Loucy (cell line): ENCODE measurements at regions not wholly inside any gene's neighbourhood (a gene's known extent, or its start where the extent isn't known, plus 50 kb on each side); places are given as distances from the start of the nearest gene placed in this dataset.
"Not testable (repeated sequence)": the region's sequence is repeated elsewhere in the genome, so short reads cannot be mapped to it uniquely, and the experiment has no call there.

ENCODE experiments used
- H2AFZ ChIP-seq: fragments of 200-600 bp; sonication (generic); 2 replicates; pipeline ENCODE4 v1.6.0; 2016; ENCODE audit warnings: antibody characterized with exemption, mild to moderate bottlenecking, low read length, moderate library complexity
- H3F3A ChIP-seq: fragments of 200-600 bp; 2 replicates; pipeline ENCODE4 v1.6.0; 2016; ENCODE audit warnings: antibody characterized with exemption, low read depth, mild to moderate bottlenecking
- H3K27me3 ChIP-seq: fragments of 200-600 bp; sonication (generic); 2 replicates; pipeline ENCODE4 v1.6.1; 2014; ENCODE audit warnings: low read length, mild to moderate bottlenecking; ENCODE audit not compliant: insufficient read depth, poor library complexity, severe bottlenecking
- H3K36me3 ChIP-seq: fragments of 200-600 bp; sonication (generic); 2 replicates; pipeline ENCODE4 v1.6.1; 2016; ENCODE audit warnings: low read length; ENCODE audit not compliant: insufficient read depth
- H3K4me1 ChIP-seq: fragments of 200-600 bp; sonication (generic); 2 replicates; pipeline ENCODE4 v1.5.1; 2014; ENCODE audit warnings: low read length, mild to moderate bottlenecking; ENCODE audit not compliant: insufficient read depth, poor library complexity, severe bottlenecking
- H3K4me2 ChIP-seq: fragments of 200-600 bp; sonication (generic); 2 replicates; pipeline ENCODE4 v1.6.0; 2014; ENCODE audit warnings: antibody characterized with exemption, low read length, low read depth, mild to moderate bottlenecking; ENCODE audit not compliant: poor library complexity, severe bottlenecking
- H3K4me3 ChIP-seq: fragments of 200-600 bp; sonication (generic); 2 replicates; pipeline ENCODE4 v1.5.1; 2014; ENCODE audit warnings: low read length, mild to moderate bottlenecking, mixed read lengths; ENCODE audit not compliant: poor library complexity, severe bottlenecking
- H3K79me2 ChIP-seq: fragments of 200-600 bp; sonication (generic); 2 replicates; pipeline ENCODE4 v1.6.1; 2014; ENCODE audit warnings: low read length; ENCODE audit not compliant: insufficient read depth
- H3K9ac ChIP-seq: fragments of 200-600 bp; sonication (generic); 2 replicates; pipeline ENCODE4 v1.6.0; 2014; ENCODE audit warnings: mild to moderate bottlenecking, low read depth, low read length, moderate library complexity; ENCODE audit not compliant: poor library complexity, severe bottlenecking
- H3K9me2 ChIP-seq: fragments of 200-600 bp; sonication (generic); replicated peaks from 2 replicates; pipeline ENCODE4 v1.6.1; 2016; ENCODE audit warnings: low read depth, low read length, mixed read lengths
- H3K9me3 ChIP-seq: fragments of 200-600 bp; sonication (generic); 2 replicates; pipeline ENCODE4 v1.6.1; 2014; ENCODE audit warnings: mild to moderate bottlenecking, antibody characterized with exemption, low read length, low read depth; ENCODE audit not compliant: insufficient read depth
- H4K20me1 ChIP-seq: fragments of 200-600 bp; sonication (generic); 2 replicates; pipeline ENCODE4 v1.6.0; 2014; ENCODE audit warnings: antibody characterized with exemption, low read length, mild to moderate bottlenecking; ENCODE audit not compliant: insufficient read depth, poor library complexity, severe bottlenecking
- CTCF ChIP-seq: fragments of 200-600 bp; sonication (generic); conservative IDR thresholded peaks from 2 replicates; pipeline ENCODE4 v1.5.1; 2014; ENCODE audit warnings: mild to moderate bottlenecking, antibody characterized with exemption, low read length
- EZH2phosphoT487 ChIP-seq: fragments of 200-600 bp; IDR thresholded peaks from 2 replicates; pipeline ENCODE4 v1.6.1; 2018; ENCODE audit warnings: antibody characterized with exemption, mild to moderate bottlenecking, moderate library complexity, borderline replicate concordance

- Histone ChIP-seq H3K4me3 (no peak overlapping the region), H3K4me1 (no peaks in the 10 kb centered on the region), H3K4me2 (no peak overlapping the region), H3K9ac (no peak overlapping the region), H3K36me3 (no peaks in the 10 kb centered on the region), H3K79me2 (no peaks in the 10 kb centered on the region), H3K9me3 (no peaks in the 10 kb centered on the region), H3K27me3 (no peaks in the 10 kb centered on the region), H2AFZ (no peak overlapping the region), H3K9me2 (no peaks in the 10 kb centered on the region), H4K20me1 (no peaks in the 10 kb centered on the region), H3F3A (no peaks in the 10 kb centered on the region)
- TF ChIP-seq CTCF = no peak
- no peak for TF ChIP-seq EZH2phosphoT487
Observed at GRCh38 chr3:110984456-110985250, 87.0 kb upstream of the NECTIN3 start.

- Histone ChIP-seq H3K9me2 (no peaks in the 10 kb centered on the region), H4K20me1 (no peaks in the 10 kb centered on the region), H3K9me3 (no peaks in the 10 kb centered on the region), H3K79me2 (no peaks in the 10 kb centered on the region), H3K4me3 (no peak overlapping the region), H3F3A (no peaks in the 10 kb centered on the region), H3K36me3 (no peaks in the 10 kb centered on the region), H3K4me1 (no peaks in the 10 kb centered on the region), H3K27me3 (no peaks in the 10 kb centered on the region), H3K9ac (no peak overlapping the region), H3K4me2 (no peak overlapping the region), H2AFZ (no peak overlapping the region)
- no peak for TF ChIP-seq CTCF
- TF ChIP-seq EZH2phosphoT487 = no peak
Observed at GRCh38 chr3:110989446-110989845, 82.2 kb upstream of the NECTIN3 start.

GRCh38 chr3:110995461-110996231 is 76.0 kb upstream of the NECTIN3 start:
- no peaks in the 10 kb centered on the region for H3K9me2 ChIP-seq
- H3K4me1 ChIP-seq = peaks cover 11% of the 10 kb centered on the region
- H3K36me3 ChIP-seq = no peaks in the 10 kb centered on the region
- no peaks in the 10 kb centered on the region for H3K79me2 ChIP-seq
- TF ChIP-seq EZH2phosphoT487 (no peak), CTCF (no peak)
- H3K4me3 ChIP-seq = no peak overlapping the region
- H2AFZ ChIP-seq = no peak overlapping the region
- no peak overlapping the region for H3K9ac ChIP-seq
- H3K4me2 ChIP-seq = no peak overlapping the region
- no peaks in the 10 kb centered on the region for H3K9me3 ChIP-seq
- no peaks in the 10 kb centered on the region for H3K27me3 ChIP-seq
- H3F3A ChIP-seq = no peaks in the 10 kb centered on the region
- H4K20me1 ChIP-seq = no peaks in the 10 kb centered on the region

- not testable (repeated sequence) for H2AFZ ChIP-seq, H3K36me3 ChIP-seq, H3K27me3 ChIP-seq, H3K9me2 ChIP-seq, H3K9ac ChIP-seq, H3K9me3 ChIP-seq, H3K79me2 ChIP-seq, H3F3A ChIP-seq, H3K4me3 ChIP-seq, H3K4me2 ChIP-seq, H4K20me1 ChIP-seq
- peaks cover 11% of the 10 kb centered on the region for H3K4me1 ChIP-seq
Observed at GRCh38 chr3:110998766-110999165, 72.8 kb upstream of the NECTIN3 start.
